ENCODE measurements at regions not wholly inside any gene's neighbourhood (a gene's known extent, or its start where the extent isn't known, plus 50 kb on each side); places are given as distances from the start of the nearest gene placed in this dataset.
"Not testable (repeated sequence)": the region's sequence is repeated elsewhere in the genome, so short reads cannot be mapped to it uniquely, and the experiment has no call there.

- intact Hi-C loops (cut with micrococcal nuclease): no loop called here
Observed at GRCh38 chr20:53891306-53891894, 179.0 kb downstream of the BCAS1 start.

- intact Hi-C loops (cut with micrococcal nuclease): no loop called here
Observed at GRCh38 chr20:53890443-53891305, 179.7 kb downstream of the BCAS1 start.

DNA sequence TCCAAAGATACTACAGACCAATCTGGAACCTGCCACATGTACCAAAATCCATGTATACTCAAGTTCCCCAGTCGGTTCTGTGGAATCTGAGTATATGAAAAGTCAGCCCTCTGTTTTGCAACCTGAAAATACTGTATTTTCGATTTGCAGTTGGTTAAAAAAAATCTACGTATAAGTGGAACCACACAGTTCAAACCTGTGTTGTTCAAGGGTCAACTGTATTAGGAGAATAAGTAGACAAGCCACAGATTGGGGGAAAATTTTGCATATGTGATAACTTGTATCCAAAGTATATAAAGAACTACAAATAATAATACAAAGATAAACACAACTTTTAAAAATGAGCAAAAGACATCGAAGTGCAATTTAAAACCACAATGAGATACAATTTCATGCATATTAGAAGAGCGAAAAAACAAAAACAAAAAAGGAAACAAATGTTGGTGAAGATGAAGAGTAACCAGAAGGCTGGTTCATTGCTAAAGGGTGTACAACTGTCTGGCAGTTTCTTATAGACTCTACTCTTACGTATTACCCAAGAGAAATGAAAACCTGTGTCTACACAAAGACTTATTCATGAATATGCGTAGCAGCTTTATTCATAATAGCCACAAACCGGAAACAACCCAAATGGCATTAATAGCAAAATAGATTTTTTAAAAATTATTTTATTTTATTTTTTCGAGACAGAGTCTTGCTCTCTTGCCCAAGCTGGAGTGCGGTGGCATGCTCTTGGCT, 180.8 kb downstream of the BCAS1 start:
- intact Hi-C loops (cut with micrococcal nuclease): no loop called here

GRCh38 chr20:53888951-53889350, 181.4 kb downstream of the BCAS1 start:
- intact Hi-C loops (cut with micrococcal nuclease): no loop called here

GRCh38 chr20:53888510-53888909, 181.9 kb downstream of the BCAS1 start:
- intact Hi-C loops (cut with micrococcal nuclease): no loop called here

DNA sequence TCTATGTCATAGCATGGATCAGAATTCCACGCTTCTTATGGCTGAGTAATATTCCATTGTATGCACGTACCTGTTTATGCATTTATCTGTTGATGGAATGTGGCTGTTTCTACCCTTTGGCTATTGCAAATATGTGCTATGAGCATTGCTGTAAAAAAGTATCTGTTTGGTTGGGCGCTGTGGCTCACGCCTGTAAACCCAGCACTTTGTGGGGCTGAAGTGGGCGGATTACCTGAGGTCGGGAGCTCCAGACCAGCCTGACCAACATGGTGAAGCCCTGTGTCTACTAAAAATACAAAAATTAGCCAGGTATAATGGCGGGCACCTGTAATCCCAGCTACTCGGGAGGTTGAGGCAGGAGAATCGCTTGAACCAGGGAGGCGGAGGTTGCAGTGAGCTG, 182.4 kb downstream of the BCAS1 start:
- intact Hi-C loops (cut with micrococcal nuclease): no loop called here

- intact Hi-C loops (cut with micrococcal nuclease): no loop called here
Observed at GRCh38 chr20:53884859-53885541, 185.4 kb downstream of the BCAS1 start.

DNA sequence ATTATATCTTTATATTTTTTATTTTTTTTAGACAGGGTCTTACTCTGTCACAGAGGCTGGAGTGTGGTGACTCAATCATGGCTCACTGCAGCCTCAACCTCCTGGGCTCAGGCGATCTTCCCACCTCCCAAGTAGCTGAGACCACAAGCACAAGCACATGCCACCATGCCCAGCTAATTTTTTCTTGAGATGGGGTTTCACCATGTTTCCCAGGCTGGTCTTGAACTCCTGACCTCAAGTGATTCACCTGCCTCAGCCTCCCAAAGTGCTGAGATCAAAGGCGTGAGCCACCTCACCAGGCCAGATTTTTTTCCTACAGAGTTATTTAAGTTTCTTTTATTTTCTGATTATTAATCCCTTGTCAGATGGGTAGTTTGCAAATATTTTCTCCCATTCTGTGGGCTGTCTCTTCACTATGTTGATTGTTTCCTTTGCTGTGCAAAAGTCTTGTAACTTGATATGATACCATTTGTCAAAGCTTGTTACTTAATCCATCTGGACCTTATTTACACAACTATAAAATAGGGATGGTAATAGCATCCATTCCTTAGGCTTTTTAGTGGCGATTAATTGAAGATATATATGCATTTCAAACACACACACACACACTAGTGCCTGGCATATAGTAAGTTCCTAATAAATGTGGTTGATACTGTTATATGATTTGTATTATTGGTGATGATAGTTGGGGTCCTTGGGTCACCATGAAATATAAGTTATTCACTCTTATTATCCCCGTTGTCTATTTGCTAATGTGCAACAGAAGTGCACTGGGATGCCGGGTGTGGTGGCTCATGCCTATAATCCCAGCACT, 187.1 kb downstream of the BCAS1 start:
- intact Hi-C loops (cut with micrococcal nuclease): no loop called here

DNA sequence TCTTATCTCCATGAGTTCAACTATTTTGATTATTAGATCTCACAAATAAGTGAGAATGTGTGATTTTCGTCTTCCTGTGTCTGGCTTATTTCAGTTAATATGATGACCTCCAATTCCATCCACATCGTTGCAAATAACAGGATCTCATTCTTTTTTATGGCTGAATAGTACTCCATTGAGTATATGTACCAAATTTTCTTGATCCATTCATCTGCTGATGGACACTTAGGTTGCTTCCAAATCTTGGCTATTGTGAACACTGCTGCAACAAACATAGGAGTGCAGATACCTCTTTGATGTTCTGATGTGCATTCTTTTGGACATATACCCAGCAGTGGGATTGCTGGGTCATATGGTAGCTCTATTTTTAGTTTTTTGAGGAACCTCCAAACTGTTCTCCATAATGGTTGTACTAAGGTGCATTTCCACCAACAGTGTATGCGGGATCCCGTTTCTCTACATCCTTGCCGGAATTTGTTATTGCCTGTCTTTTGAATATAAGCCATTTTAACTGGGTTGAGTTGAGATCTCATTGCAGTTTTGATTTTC, 187.9 kb downstream of the BCAS1 start:
- intact Hi-C loops (cut with micrococcal nuclease): not testable (repeated sequence)

- intact Hi-C loops (cut with micrococcal nuclease): no loop called here
Observed at GRCh38 chr20:53881362-53881761, 189.0 kb downstream of the BCAS1 start.

DNA sequence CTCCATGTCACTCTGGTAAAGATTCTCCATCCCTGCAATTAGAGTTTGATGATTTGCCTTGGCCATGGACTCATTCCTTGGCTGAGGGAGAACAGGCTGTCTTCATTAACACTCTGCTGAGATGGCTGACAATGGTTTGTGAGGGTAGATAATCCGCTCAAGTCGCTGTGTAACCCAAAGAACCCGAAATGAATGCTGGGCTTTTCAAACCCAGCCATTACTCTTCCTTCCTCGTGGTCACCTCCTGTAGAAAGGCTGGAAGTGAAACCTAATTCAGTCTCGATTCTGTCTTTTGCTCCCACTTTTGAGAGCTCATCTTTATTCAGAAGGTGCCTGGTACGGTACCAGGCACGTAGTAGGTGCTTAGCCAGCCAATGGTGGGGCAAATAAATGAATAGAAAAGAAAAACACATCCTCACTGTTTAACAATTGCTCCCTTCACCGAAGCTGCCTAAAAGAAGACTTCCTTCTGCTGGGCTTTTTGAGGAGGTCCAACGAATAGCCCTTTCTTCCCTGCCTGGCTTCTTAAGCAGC, 190.2 kb downstream of the BCAS1 start:
- intact Hi-C loops (cut with micrococcal nuclease): no loop called here

- intact Hi-C loops (cut with micrococcal nuclease): no loop called here
Observed at GRCh38 chr20:53879048-53879684, 191.2 kb downstream of the BCAS1 start.

DNA sequence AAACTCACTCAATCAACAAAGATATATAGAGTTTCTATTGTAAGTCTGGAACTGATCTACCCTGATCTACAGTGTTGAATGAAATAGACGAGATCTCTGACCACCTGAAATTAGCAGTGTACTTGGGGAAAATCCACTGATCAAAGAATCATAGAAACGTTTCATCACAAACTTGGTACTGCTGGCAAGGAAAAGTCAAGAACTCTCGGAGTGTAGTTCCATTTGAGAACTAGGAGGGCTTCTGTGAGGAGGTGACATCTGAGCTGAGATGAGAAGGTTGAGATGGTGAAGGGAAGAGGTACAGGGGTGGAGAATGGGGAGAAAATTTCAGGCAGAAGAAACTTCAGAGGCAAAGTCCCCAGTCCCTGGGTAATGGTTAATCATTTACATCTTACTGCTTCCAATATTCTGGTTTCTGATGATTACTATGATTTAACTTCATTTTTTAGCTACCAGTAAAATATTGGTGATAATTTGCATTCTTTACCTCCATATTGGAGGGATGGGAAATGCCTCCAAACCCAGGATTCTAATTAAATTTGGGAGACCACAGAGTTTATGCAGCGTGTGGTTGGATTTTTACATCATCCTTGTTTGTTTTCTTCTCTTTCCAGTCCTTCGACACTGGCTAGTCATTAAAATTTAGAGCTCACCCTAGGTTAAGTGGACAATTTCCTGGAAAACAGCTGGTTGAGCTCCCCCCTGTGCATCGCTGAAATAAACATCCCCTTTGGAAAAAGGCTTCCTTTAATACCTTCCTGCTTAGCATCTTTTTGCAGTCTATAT, 191.9 kb downstream of the BCAS1 start:
- intact Hi-C loops (cut with micrococcal nuclease): no loop called here

GRCh38 chr20:53876956-53877355, 193.4 kb downstream of the BCAS1 start:
- intact Hi-C loops (cut with micrococcal nuclease): no loop called here

DNA sequence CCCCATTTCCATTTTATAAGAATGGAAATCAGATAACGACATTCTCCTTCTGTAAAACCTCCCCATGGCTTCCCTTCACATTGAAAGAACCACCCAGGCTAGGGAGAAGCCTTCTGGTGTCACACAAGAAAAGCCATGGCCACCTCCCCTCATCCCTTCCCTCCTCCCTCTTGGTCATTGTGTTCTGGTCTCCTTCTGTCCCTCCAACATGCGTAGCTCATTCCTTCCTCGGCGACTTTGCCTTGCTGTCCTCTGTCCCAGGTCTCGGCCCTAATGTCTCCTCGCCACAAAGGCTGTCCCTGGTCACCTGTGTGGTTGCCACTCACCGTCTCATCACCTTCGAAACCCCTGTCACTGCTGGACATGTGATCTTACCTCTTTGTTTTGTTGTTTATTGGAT, 193.9 kb downstream of the BCAS1 start:
- intact Hi-C loops (cut with micrococcal nuclease): no loop called here

- intact Hi-C loops (cut with micrococcal nuclease): no loop called here
Observed at GRCh38 chr20:53875452-53875851, 194.9 kb downstream of the BCAS1 start.

GRCh38 chr20:53874706-53875105, 195.7 kb downstream of the BCAS1 start:
- intact Hi-C loops (cut with micrococcal nuclease): loop anchor here (5.0 kb wide), 1 partner anchor 188 kb away; no protein-coding TSS in a partner anchor

GRCh38 chr20:53874104-53874503, 196.3 kb downstream of the BCAS1 start:
- intact Hi-C loops (cut with micrococcal nuclease): loop anchor here (5.0 kb wide), 1 partner anchor 188 kb away; no protein-coding TSS in a partner anchor

DNA sequence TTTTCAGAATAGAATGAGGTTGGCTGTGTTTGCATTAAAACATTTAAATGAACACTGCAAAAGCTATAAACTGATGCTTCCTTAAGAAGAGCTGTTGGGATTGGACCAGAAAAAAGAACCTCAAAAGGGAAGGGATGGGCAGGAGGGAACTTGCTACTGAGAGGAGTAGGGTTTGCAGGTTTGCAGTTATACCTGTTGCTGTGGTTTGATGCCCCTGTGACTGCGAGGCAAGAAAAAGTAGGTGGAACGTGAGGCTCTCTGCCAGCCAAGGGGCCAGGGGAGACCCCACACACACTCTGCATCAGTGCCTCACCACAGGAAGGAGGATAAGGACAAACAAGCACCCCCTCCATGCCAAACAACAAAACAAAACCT, 197.2 kb downstream of the BCAS1 start:
- intact Hi-C loops (cut with micrococcal nuclease): loop anchor here (2.0 to 5.0 kb wide), 2 partner anchors 68 to 189 kb away; no protein-coding TSS in a partner anchor

All from T-helper 1 cell treated with Interleukin-12 subunit alpha and Interleukin-12 subunit beta and Interleukin-4 antibody, amounts not matched to agents 30 ng/mL and 1 ng/mL, for 36 hours (primary cell).